RWPE2 (cell line): ENCODE measurements at regions not wholly inside any gene's neighbourhood (a gene's known extent, or its start where the extent isn't known, plus 50 kb on each side); places are given as distances from the start of the nearest gene placed in this dataset.

Experiments
- ATAC-seq: fragments of 200-7000 bp; cut with Tn5 transposase; 3 replicates; pipeline ENCODE4 v1.9.1; 2021; ENCODE audit warnings: low read depth
- DNase-seq: peaks from one replicate; pipeline ENCODE4 v3.0.0-alpha.2; 2020; ENCODE audit warnings: low spot score
- H3K27ac ChIP-seq: fragments of 450-650 bp; 2 replicates; pipeline ENCODE4 v1.5.1; 2017; ENCODE audit warnings: mild to moderate bottlenecking; ENCODE audit not compliant: poor library complexity, severe bottlenecking
- H3K27me3 ChIP-seq: fragments of 250-450 bp; sonication (Bioruptor Pico); 2 replicates; pipeline ENCODE4 v1.5.1; 2021; ENCODE audit warnings: mild to moderate bottlenecking, moderate library complexity; ENCODE audit not compliant: insufficient read depth, poor library complexity, severe bottlenecking
- H3K36me3 ChIP-seq: fragments of 250-450 bp; sonication (Bioruptor Pico); 2 replicates; pipeline ENCODE4 v1.5.1; 2020; ENCODE audit warnings: low read depth, mild to moderate bottlenecking, moderate library complexity
- H3K4me1 ChIP-seq: fragments of 250-450 bp; sonication (Bioruptor Pico); 2 replicates; pipeline ENCODE4 v1.5.1; 2021; ENCODE audit warnings: mild to moderate bottlenecking, moderate library complexity; ENCODE audit not compliant: insufficient read depth, poor library complexity, severe bottlenecking
- H3K4me3 ChIP-seq: fragments of 250-450 bp; sonication (Bioruptor Pico); 2 replicates; pipeline ENCODE4 v1.5.1; 2021; ENCODE audit warnings: mild to moderate bottlenecking, moderate library complexity; ENCODE audit not compliant: severe bottlenecking
- H3K9me3 ChIP-seq: fragments of 250-450 bp; sonication (Bioruptor Pico); 2 replicates; pipeline ENCODE4 v1.5.1; 2021; ENCODE audit warnings: mild to moderate bottlenecking, moderate library complexity; ENCODE audit not compliant: severe bottlenecking
- CTCF ChIP-seq: fragments of 450-650 bp; IDR thresholded peaks from one replicate; pipeline ENCODE4 v1.5.1; 2017; ENCODE audit warnings: mild to moderate bottlenecking, moderate library complexity; ENCODE audit not compliant: poor library complexity, severe bottlenecking

- no peak overlapping the region for H3K27ac ChIP-seq
- no peak for ATAC-seq
- no peak for TF ChIP-seq CTCF
Observed at GRCh38 chr6:8278562-8278961, 156.8 kb downstream of the SLC35B3 start.

GRCh38 chr6:8277769-8278168, 157.6 kb downstream of the SLC35B3 start:
- no peak overlapping the region for H3K4me3 ChIP-seq
- no peaks in the 10 kb centered on the region for H3K4me1 ChIP-seq
- no peaks in the 10 kb centered on the region for H3K9me3 ChIP-seq
- H3K36me3 ChIP-seq, result no peaks in the 10 kb centered on the region
- DNase-seq, result no peak
- H3K27me3 ChIP-seq, result no peaks in the 10 kb centered on the region
- ATAC-seq, result no peak
- H3K27ac ChIP-seq, result no peak overlapping the region
- no peak for TF ChIP-seq CTCF

More at GRCh38 chr6:8278562-8278961, 156.8 kb downstream of the SLC35B3 start:
- Histone ChIP-seq H3K4me3 (no peak overlapping the region), H3K4me1 (no peaks in the 10 kb centered on the region), H3K27me3 (no peaks in the 10 kb centered on the region), H3K9me3 (no peaks in the 10 kb centered on the region), H3K36me3 (no peaks in the 10 kb centered on the region)
- DNase-seq, result no peak

GRCh38 chr6:8276148-8276547, 159.2 kb downstream of the SLC35B3 start:
- Histone ChIP-seq H3K4me3 (no peak overlapping the region), H3K27me3 (no peaks in the 10 kb centered on the region), H3K36me3 (no peaks in the 10 kb centered on the region), H3K4me1 (no peaks in the 10 kb centered on the region), H3K27ac (no peak overlapping the region), H3K9me3 (no peaks in the 10 kb centered on the region)
- TF ChIP-seq CTCF, result no peak
- ATAC-seq, result no peak
- DNase-seq, result no peak

- DNase-seq, result no peak
- no peak for TF ChIP-seq CTCF
- no peak overlapping the region for H3K27ac ChIP-seq
Observed at GRCh38 chr6:8275667-8276066, 159.7 kb downstream of the SLC35B3 start.

GRCh38 chr6:8274226-8274625, 161.1 kb downstream of the SLC35B3 start:
- no peaks in the 10 kb centered on the region for H3K27me3 ChIP-seq
- H3K9me3 ChIP-seq, result no peaks in the 10 kb centered on the region
- H3K4me1 ChIP-seq, result no peaks in the 10 kb centered on the region
- no peak for TF ChIP-seq CTCF
- ATAC-seq, result no peak
- DNase-seq, result no peak
- H3K27ac ChIP-seq, result no peak overlapping the region
- no peaks in the 10 kb centered on the region for H3K36me3 ChIP-seq
- H3K4me3 ChIP-seq, result no peak overlapping the region

More at GRCh38 chr6:8275667-8276066, 159.7 kb downstream of the SLC35B3 start:
- Histone ChIP-seq H3K36me3 (no peaks in the 10 kb centered on the region), H3K9me3 (no peaks in the 10 kb centered on the region), H3K4me3 (no peak overlapping the region), H3K4me1 (no peaks in the 10 kb centered on the region), H3K27me3 (no peaks in the 10 kb centered on the region)
- no peak for ATAC-seq
